Left cardiac atrium (tissue), 4 donors: ENCODE measurements at regions not wholly inside any gene's neighbourhood (a gene's known extent, or its start where the extent isn't known, plus 50 kb on each side); places are given as distances from the start of the nearest gene placed in this dataset.

Experiments
- ATAC-seq, 2 donors: fragments of 200-7000 bp; cut with Tn5 transposase; one replicate each; pipeline ENCODE4 v1.9.1; 2020; ENCODE audit warnings: mild to moderate bottlenecking in 2 of 2, moderate library complexity in 2 of 2
- DNase-seq: peaks from one replicate; pipeline ENCODE4 v3.0.0-alpha.2; 2020
- intact Hi-C, 2 donors: fragments of 100-400 bp; cut with DNase I; formaldehyde crosslinking; loops; one replicate each; pipeline versions ENCODE4 v1.14.1 to v1.15.1; 2022 to 2023
- donor health status: DM: no; HTN: yes; CAD: no.
- donor health status: DM: no; HTN: yes; CAD: no; lungs with severe emphysema.
- donor health status: DM: yes; HTN: yes; CAD: no.
- donor health status: Dilated cardiomyopathy.

DNA sequence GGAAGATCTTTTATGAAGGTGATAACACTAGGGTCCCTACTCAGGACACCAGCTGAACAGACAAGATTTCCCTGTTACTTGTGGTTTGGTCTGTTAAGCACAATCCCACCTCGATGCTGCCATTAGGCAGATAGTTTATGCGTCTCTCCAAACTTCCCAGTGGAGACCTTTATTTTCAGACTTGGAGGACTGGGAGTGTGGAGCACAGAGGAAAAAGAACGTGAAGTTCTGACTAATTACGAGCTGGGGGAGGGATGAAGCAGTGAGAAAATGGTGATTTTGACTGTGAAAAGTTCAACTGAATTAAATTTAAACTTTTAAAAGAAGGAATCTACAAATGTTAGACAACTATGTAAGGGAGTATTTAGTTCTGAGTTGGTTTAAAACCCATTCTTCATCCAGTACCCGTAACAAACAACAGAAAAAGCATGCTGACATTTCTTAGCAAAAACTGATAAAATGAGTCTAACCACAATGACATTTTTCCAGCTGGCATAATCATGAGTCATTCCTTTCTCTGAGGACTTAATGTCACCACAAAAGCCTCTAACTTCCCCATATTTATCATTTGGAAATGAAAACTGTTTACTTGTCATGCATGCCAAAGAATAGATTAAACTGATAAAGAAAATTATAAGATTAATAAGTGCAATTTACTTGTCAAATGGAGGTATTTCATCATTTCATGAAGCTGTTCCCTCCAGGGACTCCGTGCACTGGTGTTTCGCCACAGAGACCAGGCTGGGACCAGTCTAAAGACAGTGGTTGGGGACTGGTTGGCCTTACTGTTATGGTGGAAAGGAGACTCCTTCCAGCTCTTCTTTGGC, 113.3 kb upstream of the SSTR4 start:
- intact Hi-C loops: no loop called here
- DNase-seq (no peak), ATAC-seq (no peak)

GRCh38 chr20:22922987-22923386, 112.1 kb upstream of the SSTR4 start:
- ATAC-seq: no peak
- intact Hi-C loops: no loop called here
- DNase-seq: no peak

- intact Hi-C loops: no loop called here
- DNase-seq (no peak), ATAC-seq (peak in 1 of 2 donors; percentile 81)
These were observed 110.9 kb upstream of the SSTR4 start for GRCh38 chr20:22924046-22924737.

- ATAC-seq (peak; percentile 38 to 69), DNase-seq (no peak)
- intact Hi-C loops: no loop called here
These were observed 110.0 kb upstream of the SSTR4 start for GRCh38 chr20:22924949-22925612.

DNA sequence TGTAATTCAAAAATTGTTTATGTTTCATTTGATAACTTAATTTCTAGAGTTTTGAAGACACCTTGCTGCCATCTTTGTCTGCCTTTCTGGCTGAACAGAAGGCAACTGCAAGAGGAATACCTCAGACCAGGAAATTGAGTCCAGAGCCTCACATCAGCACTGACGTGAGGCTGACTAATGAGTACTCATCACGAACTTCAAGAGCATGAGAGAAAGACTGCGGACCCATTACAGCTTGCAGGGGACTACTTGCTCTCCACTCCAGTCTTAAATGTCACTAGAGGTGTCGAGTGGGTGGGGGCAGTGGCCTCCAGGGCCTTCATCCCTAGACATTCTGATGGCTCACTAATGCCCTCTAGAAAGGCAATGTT, 109.5 kb upstream of the SSTR4 start:
- ATAC-seq (peak in 1 of 2 donors; percentile 41), DNase-seq (no peak)
- intact Hi-C loops: no loop called here

DNA sequence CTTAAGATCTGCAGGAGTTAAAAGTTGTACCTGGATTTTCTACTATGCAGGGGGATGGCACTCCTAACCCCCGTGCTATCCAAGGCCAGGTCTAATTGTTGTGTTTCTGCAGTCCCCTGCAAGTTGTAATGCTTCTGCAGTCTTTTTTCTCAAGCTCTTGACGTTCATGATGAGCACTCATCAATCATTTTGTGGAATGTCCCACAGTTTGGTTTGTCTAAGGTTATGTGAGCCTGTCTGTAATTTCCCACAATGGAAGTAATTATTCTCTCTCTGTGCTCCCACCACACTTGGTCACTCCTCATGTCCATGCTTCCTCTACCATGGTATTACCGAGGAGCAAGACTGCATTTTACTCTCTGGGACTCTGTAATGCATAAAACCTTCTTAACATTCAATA, 107.6 kb upstream of the SSTR4 start:
- intact Hi-C loops: no loop called here
- ATAC-seq: no peak
- DNase-seq: no peak

GRCh38 chr20:22928679-22929078, 106.4 kb upstream of the SSTR4 start:
- ATAC-seq (no peak), DNase-seq (no peak)
- intact Hi-C loops: no loop called here

- no peak for ATAC-seq
- DNase-seq: no peak
- intact Hi-C loops: no loop called here
These were observed 105.5 kb upstream of the SSTR4 start for GRCh38 chr20:22929661-22930060.

GRCh38 chr20:22931653-22932608, 103.2 kb upstream of the SSTR4 start:
- DNase-seq (no peak), ATAC-seq (no peak)

GRCh38 chr20:22939181-22939580, 95.9 kb upstream of the SSTR4 start:
- ATAC-seq: no peak
- intact Hi-C loops: no loop called here
- DNase-seq: no peak

More at GRCh38 chr20:22931653-22932608, 103.2 kb upstream of the SSTR4 start:
- intact Hi-C loops: no loop called here

- DNase-seq: no peak
- intact Hi-C loops: no loop called here
- no peak for ATAC-seq
These were observed 94.8 kb upstream of the SSTR4 start for GRCh38 chr20:22940350-22940749.

GRCh38 chr20:22941550-22941949, 93.6 kb upstream of the SSTR4 start:
- DNase-seq: no peak
- intact Hi-C loops: no loop called here

GRCh38 chr20:22942742-22943141, 92.4 kb upstream of the SSTR4 start:
- intact Hi-C loops: no loop called here
- no peak for ATAC-seq
- DNase-seq: no peak

More at GRCh38 chr20:22941550-22941949, 93.6 kb upstream of the SSTR4 start:
- ATAC-seq: peak; percentile 77 to 92

DNA sequence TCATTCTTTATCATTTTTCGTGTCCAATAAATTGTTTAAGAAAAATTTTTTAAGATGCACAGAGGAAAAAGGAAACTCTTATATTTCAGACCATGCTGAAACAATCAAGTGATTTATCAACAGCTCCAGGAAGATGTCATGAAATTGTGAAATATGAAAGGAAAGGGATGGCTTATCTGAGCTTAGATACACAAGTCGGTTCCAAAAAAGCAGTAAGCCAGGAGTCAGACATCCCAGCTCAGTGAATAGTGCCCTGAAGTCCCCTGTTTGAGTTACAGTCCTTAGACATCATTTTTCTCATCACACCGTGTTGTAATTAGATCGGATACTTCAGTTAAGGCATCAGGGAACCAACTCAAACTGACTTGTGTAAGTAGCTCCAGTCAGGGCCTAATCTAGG, 91.0 kb upstream of the SSTR4 start:
- intact Hi-C loops: no loop called here
- ATAC-seq: no peak

DNA sequence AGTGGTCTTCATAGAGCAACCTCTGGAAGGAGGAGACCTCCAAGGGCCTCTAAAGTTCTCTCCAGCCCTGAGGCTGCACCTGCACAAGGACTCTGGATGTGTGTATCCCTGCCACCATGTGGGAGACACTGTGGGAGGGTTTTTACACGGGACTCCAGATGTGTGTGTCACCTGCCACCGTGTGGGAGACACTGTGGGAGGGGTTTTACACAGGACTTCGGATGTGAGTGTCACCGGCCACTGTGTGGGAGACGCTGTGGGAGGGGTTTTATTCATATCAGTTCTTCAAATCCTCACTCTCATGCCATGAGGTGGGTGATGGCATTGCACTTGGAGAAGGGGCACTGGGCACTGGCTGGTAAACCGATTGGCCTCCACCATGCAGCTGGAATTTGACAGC, 90.2 kb upstream of the SSTR4 start:
- DNase-seq (no peak), ATAC-seq (no peak)
- intact Hi-C loops: no loop called here

More for the DNA sequence above, 91.0 kb upstream of the SSTR4 start:
- DNase-seq: no peak

- ATAC-seq (peak in 1 of 2 donors; percentile 53), DNase-seq (no peak)
- intact Hi-C loops: no loop called here
These were observed 88.5 kb upstream of the SSTR4 start for GRCh38 chr20:22946596-22946995.

DNA sequence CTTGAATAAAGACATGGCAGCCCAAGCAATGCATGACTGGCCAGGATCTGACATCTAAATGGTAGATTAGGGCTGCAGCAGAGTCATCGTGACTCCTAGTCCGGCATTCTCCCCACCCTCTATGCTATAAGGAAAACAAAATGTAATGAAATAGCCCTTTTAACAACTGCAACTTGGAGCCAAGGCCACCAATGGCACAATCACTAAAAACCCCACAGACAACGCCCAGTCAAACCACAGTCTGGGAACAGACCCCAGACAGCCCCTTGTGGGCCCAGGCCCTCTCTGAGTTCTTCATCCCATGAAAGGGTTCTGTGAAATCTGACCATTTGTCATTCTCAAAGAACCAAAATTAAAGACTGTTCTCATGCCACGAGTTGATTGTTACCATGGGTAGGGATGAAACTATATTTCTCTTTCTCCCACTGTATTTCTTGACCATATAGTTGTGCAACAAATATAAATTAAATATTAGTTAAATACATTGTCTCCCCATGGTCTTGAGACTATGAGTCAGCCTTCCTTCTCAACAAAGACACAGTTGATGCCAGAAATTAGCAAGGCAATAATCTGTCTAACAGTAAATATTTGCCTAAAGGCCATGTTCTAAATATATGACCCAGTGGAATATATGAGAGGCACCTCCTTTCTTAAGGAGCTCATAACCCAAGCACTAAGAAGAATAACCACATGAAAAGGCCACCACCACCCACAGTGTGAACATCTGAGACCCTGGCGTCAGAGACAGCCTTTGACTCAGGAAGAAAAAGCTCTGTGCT, 85.6 kb upstream of the SSTR4 start:
- intact Hi-C loops: no loop called here
- no peak for ATAC-seq
- DNase-seq: no peak

DNA sequence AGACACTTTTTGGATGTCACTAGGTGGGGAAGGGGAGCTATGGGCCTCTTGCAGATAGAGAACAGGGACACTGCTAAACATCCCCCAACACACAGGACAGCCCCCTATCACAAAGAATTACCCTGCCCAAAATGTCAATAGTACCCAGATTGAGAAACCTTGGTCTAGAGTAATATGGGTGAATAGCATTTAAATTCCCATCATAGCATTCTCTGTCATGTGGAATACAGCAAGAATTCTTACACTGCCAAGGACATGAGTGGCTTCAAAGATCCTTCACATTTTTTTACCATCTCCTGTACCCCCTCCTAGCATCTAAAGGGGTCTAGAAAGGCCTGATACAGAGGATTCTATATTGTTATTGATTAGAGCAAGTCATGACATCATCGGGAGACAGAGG, 83.1 kb upstream of the SSTR4 start:
- intact Hi-C loops: no loop called here
- DNase-seq: no peak
- no peak for ATAC-seq
